Mesenchymal stem cell (in vitro differentiated cells and primary cell): ENCODE measurements at regions not wholly inside any gene's neighbourhood (a gene's known extent, or its start where the extent isn't known, plus 50 kb on each side); places are given as distances from the start of the nearest gene placed in this dataset.
"Not testable (repeated sequence)": the region's sequence is repeated elsewhere in the genome, so short reads cannot be mapped to it uniquely, and the experiment has no call there.

Experiments
- DNase-seq: peaks from one replicate; pipeline ENCODE4 v3.0.0-alpha.2; 2013
- H2AFZ ChIP-seq: one replicate; pipeline ENCODE4 v1.6.1; 2013; ENCODE audit warnings: low read depth, mild to moderate bottlenecking, control low read depth, inconsistent platforms, low read length, moderate library complexity
- H2AK5ac ChIP-seq: 2 replicates; pipeline ENCODE4 v1.6.1; 2013; ENCODE audit warnings: low read length, moderate library complexity, mild to moderate bottlenecking, inconsistent platforms; ENCODE audit not compliant: severe bottlenecking
- H2BK120ac ChIP-seq: one replicate; pipeline ENCODE4 v1.6.1; 2013; ENCODE audit warnings: low read depth, mild to moderate bottlenecking, inconsistent platforms, low read length, moderate library complexity
- H2BK12ac ChIP-seq, 2 experiments: one replicate each; pipeline ENCODE4 v1.6.1; 2013; ENCODE audit warnings: inconsistent platforms in 2 of 2, low read length in 2 of 2, mild to moderate bottlenecking in 2 of 2, moderate library complexity in 2 of 2, control low read depth in 1 of 2
- H2BK15ac ChIP-seq: one replicate; pipeline ENCODE4 v1.6.1; 2013; ENCODE audit warnings: mild to moderate bottlenecking, low read depth, inconsistent platforms; ENCODE audit not compliant: poor library complexity, severe bottlenecking
- H2BK5ac ChIP-seq: 2 replicates; pipeline ENCODE4 v1.6.1; 2013; ENCODE audit warnings: low read depth, mild to moderate bottlenecking, low read length, control low read depth, inconsistent platforms; ENCODE audit not compliant: poor library complexity, severe bottlenecking
- H3K14ac ChIP-seq, 2 experiments: one replicate each; pipeline ENCODE4 v1.6.1; 2013; ENCODE audit warnings: inconsistent platforms in 2 of 2, low read length in 2 of 2, control low read depth in 1 of 2, mild to moderate bottlenecking in 1 of 2, moderate library complexity in 1 of 2
- H3K18ac ChIP-seq, 2 experiments: one replicate each; pipeline ENCODE4 v1.6.1; 2013; ENCODE audit warnings: inconsistent platforms in 2 of 2, low read length in 2 of 2, control low read depth in 1 of 2, low read depth in 1 of 2, mild to moderate bottlenecking in 1 of 2
- H3K23ac ChIP-seq, 2 experiments: one replicate each; pipeline ENCODE4 v1.6.1; 2013; ENCODE audit warnings: inconsistent platforms in 2 of 2, low read length in 2 of 2, mild to moderate bottlenecking in 2 of 2, moderate library complexity in 2 of 2, control low read depth in 1 of 2
- H3K27ac ChIP-seq: 2 replicates; pipeline ENCODE4 v1.5.1; 2013; ENCODE audit warnings: mild to moderate bottlenecking, moderate library complexity, low read length, control low read depth, inconsistent platforms; ENCODE audit not compliant: poor library complexity, severe bottlenecking
- H3K27me3 ChIP-seq, 2 experiments: 2 replicates each; pipeline versions ENCODE4 v1.6.1 to v1.7.0; 2013; ENCODE audit warnings: low read length in 2 of 2, mild to moderate bottlenecking in 2 of 2, moderate library complexity in 2 of 2, control low read depth in 1 of 2, inconsistent platforms in 1 of 2; ENCODE audit not compliant: control insufficient read depth in 1 of 2, insufficient read depth in 1 of 2
- H3K36me3 ChIP-seq, 2 experiments: 2 replicates each; pipeline versions ENCODE4 v1.6.1 to v1.7.0; 2013; ENCODE audit warnings: low read length in 2 of 2, control low read depth in 1 of 2, inconsistent platforms in 1 of 2, low read depth in 1 of 2, mild to moderate bottlenecking in 1 of 2; ENCODE audit not compliant: insufficient read depth in 2 of 2, control insufficient read depth in 1 of 2
- H3K4ac ChIP-seq, 2 experiments: one replicate each; pipeline ENCODE4 v1.6.1; 2013; ENCODE audit warnings: inconsistent platforms in 2 of 2, low read length in 2 of 2, mild to moderate bottlenecking in 2 of 2, moderate library complexity in 2 of 2, control low read depth in 1 of 2, low read depth in 1 of 2
- H3K4me1 ChIP-seq: 2 replicates; pipeline ENCODE4 v1.6.1; 2013; ENCODE audit warnings: low read depth, low read length, control low read depth; ENCODE audit not compliant: control insufficient read depth, insufficient read depth
- H3K4me2 ChIP-seq: 2 replicates; pipeline ENCODE4 v1.6.1; 2013; ENCODE audit warnings: low read length, mild to moderate bottlenecking, inconsistent platforms; ENCODE audit not compliant: poor library complexity, severe bottlenecking
- H3K4me3 ChIP-seq, 2 experiments: 2 replicates each; pipeline versions ENCODE4 v1.5.1 to v1.7.0; 2013; ENCODE audit warnings: low read length in 2 of 2, mild to moderate bottlenecking in 2 of 2, control low read depth in 1 of 2, low read depth in 1 of 2; ENCODE audit not compliant: insufficient read depth in 1 of 2
- H3K79me1 ChIP-seq: replicated peaks from 2 replicates; pipeline ENCODE4 v1.6.1; 2013; ENCODE audit warnings: mild to moderate bottlenecking, control low read depth, low read length, inconsistent platforms; ENCODE audit not compliant: poor library complexity, severe bottlenecking
- H3K9ac ChIP-seq: 2 replicates; pipeline ENCODE4 v1.7.0; 2013; ENCODE audit warnings: mild to moderate bottlenecking, low read length, moderate library complexity
- H3K9me3 ChIP-seq: 2 replicates; pipeline ENCODE4 v1.7.0; 2013; ENCODE audit warnings: mild to moderate bottlenecking, low read length; ENCODE audit not compliant: control insufficient read depth
- H4K8ac ChIP-seq: one replicate; pipeline ENCODE4 v1.6.1; 2013; ENCODE audit warnings: inconsistent platforms, mild to moderate bottlenecking, low read length, moderate library complexity
- H4K91ac ChIP-seq: one replicate; pipeline ENCODE4 v1.6.1; 2013; ENCODE audit warnings: mild to moderate bottlenecking, low read length, inconsistent platforms
- WGBS: methylation state at CpG from one replicate; pipeline ENCODE4 v1.1.7; 2013; ENCODE audit warnings: mixed read lengths; 5-methylcytosine and 5-hydroxymethylcytosine counted together

DNA sequence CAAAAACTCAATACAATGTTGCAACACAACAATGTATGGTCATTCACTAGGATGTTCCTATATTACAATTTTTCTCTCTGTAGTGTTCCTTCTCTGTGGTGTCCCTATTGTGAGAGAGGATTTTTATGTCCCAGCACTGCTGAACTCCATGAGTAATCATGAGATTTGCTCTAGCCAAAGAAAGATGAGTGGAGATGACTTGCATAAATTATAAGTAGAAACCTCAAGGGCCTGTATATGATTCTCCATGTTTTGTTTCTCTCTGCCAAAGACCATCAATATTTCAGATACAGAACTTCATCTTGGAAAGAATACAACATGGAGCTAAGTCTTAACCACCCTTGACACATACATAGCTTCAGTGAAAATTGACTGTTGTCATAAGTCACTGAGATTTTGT, 579.1 kb downstream of the TMTC2 start:
- Histone ChIP-seq H3K4me2 (no peak overlapping the region), H2BK12ac (no peak overlapping the region), H3K18ac (no peak overlapping the region), H3K79me1 (no peaks in the 10 kb centered on the region), H3K36me3 (no peaks in the 10 kb centered on the region), H3K9me3 (no peaks in the 10 kb centered on the region), H2AFZ (no peak overlapping the region), H3K23ac (no peak overlapping the region), H2BK15ac (no peak overlapping the region), H3K9ac (no peak overlapping the region), H4K91ac (no peak overlapping the region), H3K4me1 (no peaks in the 10 kb centered on the region), H2BK5ac (no peak overlapping the region), H3K14ac (no peak overlapping the region), H4K8ac (no peak overlapping the region), H3K27me3 (no peaks in the 10 kb centered on the region), H3K4me3 (no peak overlapping the region), H2BK120ac (no peak overlapping the region), H3K4ac (no peak overlapping the region), H3K27ac (no peak overlapping the region), H2AK5ac (no peak overlapping the region)
- no peak for DNase-seq

DNA sequence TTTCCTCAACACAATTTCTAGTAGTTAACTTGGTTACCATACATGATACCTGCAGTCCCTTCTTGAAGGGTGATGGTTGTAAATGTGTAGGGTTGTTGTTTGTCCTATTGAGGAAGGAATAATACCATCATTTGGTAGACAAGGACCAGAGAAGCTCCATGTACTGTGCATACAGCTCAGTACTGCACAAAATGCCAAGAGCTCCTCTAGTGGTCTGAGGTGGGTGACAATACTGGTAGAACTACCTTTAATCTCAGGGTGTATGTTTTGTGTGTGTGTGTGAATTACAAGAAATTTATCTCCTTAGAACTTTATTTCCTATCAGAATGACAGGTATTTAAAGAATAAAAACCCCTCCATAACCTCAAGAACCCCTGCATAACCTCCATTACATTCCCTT, 575.3 kb downstream of the TMTC2 start:
- H3K27ac ChIP-seq: no peak overlapping the region

DNA sequence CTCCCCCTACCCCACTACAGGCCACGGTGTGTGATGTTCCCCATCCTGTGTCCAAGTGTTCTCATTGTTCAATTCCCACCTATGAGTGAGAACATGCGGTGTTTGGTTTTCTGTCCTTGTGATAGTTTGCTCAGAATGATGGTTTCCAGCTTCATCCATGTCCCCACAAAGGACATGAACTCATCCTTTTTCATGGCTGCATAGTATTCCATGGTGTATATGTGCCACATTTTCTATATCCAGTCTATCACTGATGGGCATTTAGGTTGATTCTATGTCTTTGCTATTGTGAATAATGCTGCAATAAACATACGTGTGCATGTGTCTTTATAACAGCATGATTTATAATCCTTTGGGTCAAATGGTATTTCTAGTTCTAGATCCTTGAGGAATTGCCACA, 573.4 kb downstream of the TMTC2 start:
- H3K9me3 ChIP-seq, H3K27me3 ChIP-seq, H2AFZ ChIP-seq, H3K79me1 ChIP-seq, H3K18ac ChIP-seq, H3K9ac ChIP-seq, H3K4me3 ChIP-seq, H2BK15ac ChIP-seq, H4K8ac ChIP-seq, H3K4me1 ChIP-seq, H2BK5ac ChIP-seq, H4K91ac ChIP-seq, DNase-seq, H2BK12ac ChIP-seq, H3K4ac ChIP-seq, H3K23ac ChIP-seq, H2AK5ac ChIP-seq, H2BK120ac ChIP-seq, H3K27ac ChIP-seq, H3K14ac ChIP-seq, H3K36me3 ChIP-seq, H3K4me2 ChIP-seq: not testable (repeated sequence)
- 80% methylated on average over 1 of the region's 3 CpGs for WGBS

More for the DNA sequence above, 575.3 kb downstream of the TMTC2 start:
- Histone ChIP-seq H2AK5ac (no peak overlapping the region), H4K8ac (no peak overlapping the region), H3K23ac (no peak overlapping the region), H3K79me1 (no peaks in the 10 kb centered on the region), H3K18ac (no peak overlapping the region), H2BK5ac (no peak overlapping the region), H4K91ac (no peak overlapping the region), H2BK15ac (no peak overlapping the region), H3K4me1 (no peaks in the 10 kb centered on the region), H3K9me3 (no peaks in the 10 kb centered on the region), H3K4me3 (no peak overlapping the region), H3K14ac (no peak overlapping the region), H3K4me2 (no peak overlapping the region), H3K4ac (no peak overlapping the region), H3K9ac (no peak overlapping the region), H3K27me3 (no peaks in the 10 kb centered on the region), H2BK12ac (no peak overlapping the region), H2AFZ (no peak overlapping the region), H2BK120ac (no peak overlapping the region), H3K36me3 (no peaks in the 10 kb centered on the region)
- DNase-seq: no peak

DNA sequence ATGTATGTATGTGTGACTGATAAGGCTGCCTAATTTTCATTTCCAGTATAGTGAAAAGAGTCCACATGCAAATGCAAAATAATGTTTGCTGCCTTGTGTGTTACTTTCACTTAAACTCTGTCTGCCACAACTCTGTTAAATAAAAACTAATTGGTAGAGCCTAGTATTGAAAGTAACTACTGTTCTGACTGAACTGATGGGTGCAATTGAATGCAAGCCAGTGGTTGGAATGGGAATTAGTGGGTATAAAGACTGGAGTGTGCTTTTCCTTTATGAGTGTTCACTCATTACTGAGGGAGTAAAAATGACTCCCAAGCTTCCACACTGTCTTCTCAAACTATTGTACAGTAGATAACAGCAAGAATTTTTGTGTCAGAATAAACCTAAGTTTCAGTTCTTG, 571.0 kb downstream of the TMTC2 start:
- H3K4me3 ChIP-seq: no peak overlapping the region
- H3K36me3 ChIP-seq: no peaks in the 10 kb centered on the region
- no peaks in the 10 kb centered on the region for H3K4me1 ChIP-seq
- no peak overlapping the region for H3K27ac ChIP-seq
- no peak overlapping the region for H4K8ac ChIP-seq
- H3K4ac ChIP-seq: no peak overlapping the region
- H3K23ac ChIP-seq: no peak overlapping the region
- H2AFZ ChIP-seq: no peak overlapping the region
- no peak overlapping the region for H2BK15ac ChIP-seq
- no peak overlapping the region for H3K18ac ChIP-seq
- no peak overlapping the region for H3K4me2 ChIP-seq
- DNase-seq: no peak
- no peak overlapping the region for H4K91ac ChIP-seq
- H2AK5ac ChIP-seq: no peak overlapping the region
- H3K14ac ChIP-seq: no peak overlapping the region
- H2BK12ac ChIP-seq: no peak overlapping the region
- no peaks in the 10 kb centered on the region for H3K27me3 ChIP-seq
- H2BK120ac ChIP-seq: no peak overlapping the region
- no peak overlapping the region for H3K9ac ChIP-seq
- H3K79me1 ChIP-seq: no peaks in the 10 kb centered on the region
- no peak overlapping the region for H2BK5ac ChIP-seq
- peaks cover 3% of the 10 kb centered on the region for H3K9me3 ChIP-seq
